HG03060 (cell line): ENCODE measurements at regions not wholly inside any gene's neighbourhood (a gene's known extent, or its start where the extent isn't known, plus 50 kb on each side); places are given as distances from the start of the nearest gene placed in this dataset.

Experiments used
- ATAC-seq: cut with Tn5 transposase; IDR thresholded peaks from one replicate; pipeline ENCODE4 v1.9.1; 2021; ENCODE audit warnings: low read depth, moderate number of reproducible peaks; ENCODE audit not compliant: unreplicated experiment

DNA sequence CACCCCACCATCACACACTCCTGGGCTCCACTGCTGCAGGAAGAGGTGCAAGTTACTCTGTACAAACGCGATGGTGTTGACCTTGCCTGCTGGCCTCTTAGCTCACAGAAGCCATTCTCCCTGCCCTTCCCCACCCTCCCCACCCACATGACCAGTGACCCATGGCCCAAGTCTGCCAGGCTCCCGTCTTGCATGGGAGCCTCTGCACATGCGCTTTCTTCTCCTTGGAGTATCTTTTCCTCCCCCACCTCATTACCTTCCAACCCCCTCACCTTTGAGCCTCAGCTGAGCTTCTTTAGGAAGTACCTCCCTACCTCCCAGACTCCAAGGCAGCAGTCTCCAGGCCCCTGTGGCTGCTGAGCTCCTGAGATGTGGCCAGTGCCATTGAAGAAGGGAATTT is 337.7 kb upstream of the ZNF32 start:
- no peak for ATAC-seq

DNA sequence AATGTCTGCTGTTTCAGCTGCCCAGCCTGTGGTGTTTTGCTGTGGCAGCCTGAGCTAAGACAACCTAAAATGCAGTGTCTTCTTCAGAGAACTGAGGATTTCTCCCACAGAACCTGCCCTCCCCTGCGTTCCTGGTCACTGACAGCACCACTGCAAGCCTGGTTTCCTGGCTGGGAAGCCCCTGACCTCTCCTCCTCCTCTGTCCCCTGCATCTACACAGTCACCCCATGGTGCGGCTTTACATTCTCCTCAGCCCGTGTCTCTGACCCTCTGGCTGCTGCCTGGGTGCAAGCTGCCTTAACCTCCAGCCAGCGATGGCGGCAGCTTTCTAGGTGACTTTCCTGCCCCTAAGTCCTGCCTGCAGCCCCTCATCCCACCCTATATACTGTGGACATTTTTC is 337.3 kb upstream of the ZNF32 start:
- ATAC-seq = no peak

DNA sequence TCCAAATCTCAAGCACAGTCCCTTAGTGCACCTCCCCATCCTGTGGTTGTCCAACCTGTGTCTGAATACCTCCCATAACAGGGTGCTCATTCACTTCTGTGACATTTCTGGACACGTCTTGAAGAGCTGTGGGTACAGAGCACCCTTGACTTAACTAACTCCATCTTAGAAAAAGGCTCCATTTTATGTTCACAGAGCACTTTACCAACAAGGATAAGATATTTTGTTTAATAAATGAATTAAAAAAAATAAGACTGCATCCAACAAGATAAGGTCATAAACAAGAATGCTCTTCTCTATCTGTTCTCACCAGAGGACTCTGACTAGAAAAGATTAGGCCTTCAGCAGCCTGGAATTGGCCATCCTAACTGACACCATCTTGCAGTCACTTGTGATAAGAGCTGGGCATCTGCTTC is 335.2 kb upstream of the ZNF32 start:
- ATAC-seq = no peak

DNA sequence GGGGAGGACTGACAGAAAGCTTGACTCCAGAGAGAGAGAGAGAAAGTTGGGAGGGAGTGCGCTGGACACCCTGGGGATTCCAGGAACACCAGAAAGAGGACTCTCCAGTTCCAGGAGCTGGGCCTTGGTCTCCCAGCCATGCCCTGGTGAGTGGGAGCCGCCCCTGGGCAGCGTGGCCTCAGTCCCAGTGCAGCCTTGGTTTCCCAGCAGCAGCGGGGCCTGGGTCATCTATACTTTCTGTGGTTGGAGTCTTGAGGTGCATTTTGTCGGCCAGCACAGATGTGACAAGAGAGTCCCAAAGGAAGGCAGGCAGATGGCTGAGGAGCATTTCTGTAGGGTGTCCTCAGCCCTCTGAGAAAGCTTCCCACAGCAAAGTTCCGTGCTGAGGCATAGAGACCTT is 334.7 kb upstream of the ZNF32 start:
- ATAC-seq = no peak

DNA sequence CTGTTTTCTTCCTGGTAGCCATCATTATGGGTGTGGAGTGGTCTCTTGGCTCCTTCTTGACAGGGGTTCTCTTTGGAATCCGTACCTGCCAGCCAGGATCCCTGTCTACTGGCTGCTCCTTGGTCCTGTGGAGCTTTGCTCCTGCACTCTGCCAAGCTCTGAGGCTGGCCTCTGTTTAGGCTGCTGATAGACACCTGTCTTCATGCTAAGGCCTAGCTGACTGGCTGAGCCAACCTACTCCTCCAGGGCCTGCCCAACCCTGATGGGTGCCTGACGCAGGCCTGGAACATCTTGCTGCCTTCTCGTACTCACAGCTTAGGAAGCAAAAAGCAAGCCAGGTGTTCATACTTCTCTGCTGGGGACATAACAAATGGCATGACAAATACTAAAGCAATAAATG is 333.6 kb upstream of the ZNF32 start:
- ATAC-seq = no peak

DNA sequence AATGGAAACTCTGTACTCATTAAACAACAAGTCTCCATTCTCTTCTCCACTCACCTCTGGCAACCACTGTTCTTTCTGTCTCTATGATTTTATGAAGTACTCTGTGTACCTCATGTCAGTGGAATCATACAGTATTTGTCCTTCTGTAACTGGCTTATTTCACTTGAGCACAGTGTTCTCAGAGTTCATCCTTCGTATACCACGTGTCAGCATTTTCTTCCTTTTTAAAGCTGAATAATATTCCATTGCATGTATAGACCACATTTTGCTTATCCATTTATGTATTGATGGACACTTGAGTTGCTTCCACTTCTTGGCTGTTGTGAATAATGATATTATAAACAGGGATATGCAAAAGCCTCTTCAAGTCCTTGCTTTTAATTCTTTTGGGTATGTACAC is 333.0 kb upstream of the ZNF32 start:
- no peak for ATAC-seq

DNA sequence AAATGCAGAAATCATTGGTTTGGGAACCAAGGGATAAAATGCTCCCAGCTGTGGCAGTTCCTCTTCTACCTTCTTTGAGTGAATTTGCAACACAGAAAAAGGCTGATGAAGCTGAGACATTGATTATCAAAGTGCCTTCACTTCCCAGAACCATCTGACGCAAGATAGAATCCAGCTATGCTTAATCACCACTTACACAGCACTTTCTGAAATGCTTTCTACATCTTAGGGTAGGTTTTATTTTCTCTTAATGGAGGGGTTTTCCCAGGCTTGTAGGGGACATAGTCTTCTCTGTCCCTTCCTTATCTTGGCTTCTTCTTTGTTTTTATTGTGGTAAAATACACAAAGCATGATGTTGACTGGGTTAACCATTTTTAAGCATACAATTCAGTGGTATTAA is 332.6 kb upstream of the ZNF32 start:
- no peak for ATAC-seq

DNA sequence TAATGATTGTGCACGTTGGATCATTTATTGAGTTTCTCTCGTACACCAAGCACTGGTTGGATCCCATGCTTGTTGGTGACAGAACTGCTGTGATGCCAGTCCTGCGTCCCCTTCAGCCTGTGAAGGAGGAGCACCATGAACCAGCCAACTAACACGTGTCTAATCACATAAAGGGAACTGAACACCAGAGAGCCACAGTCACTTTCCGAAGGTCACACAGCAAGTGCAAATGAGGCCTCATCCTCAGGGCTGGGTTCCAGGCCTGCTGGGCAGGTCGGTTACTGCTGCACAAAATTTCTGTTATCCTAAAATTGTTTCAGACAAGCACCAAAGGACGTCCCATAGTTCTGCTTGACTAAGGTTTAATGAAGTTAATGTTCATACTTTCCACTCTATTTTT is 332.0 kb upstream of the ZNF32 start:
- ATAC-seq = no peak

DNA sequence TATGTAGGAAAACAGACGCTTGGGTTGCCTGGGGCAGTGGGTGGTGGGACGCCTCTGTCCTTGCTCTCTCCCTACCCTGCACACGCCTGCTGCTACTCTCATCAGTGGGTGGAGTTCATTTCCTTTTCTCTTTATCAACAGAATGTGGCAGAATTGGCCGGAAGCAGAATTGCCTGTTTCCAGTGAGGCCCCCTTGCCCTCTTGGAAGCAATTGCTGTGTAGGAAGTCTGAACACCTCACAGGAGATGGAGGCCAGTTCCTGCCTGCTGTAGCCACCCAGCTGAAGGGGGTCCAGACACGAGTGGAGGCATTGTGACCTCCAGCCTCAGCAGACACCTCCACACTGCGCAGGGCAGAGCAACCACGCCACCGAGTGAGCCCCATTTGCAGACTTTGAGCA is 331.6 kb upstream of the ZNF32 start:
- ATAC-seq = no peak

DNA sequence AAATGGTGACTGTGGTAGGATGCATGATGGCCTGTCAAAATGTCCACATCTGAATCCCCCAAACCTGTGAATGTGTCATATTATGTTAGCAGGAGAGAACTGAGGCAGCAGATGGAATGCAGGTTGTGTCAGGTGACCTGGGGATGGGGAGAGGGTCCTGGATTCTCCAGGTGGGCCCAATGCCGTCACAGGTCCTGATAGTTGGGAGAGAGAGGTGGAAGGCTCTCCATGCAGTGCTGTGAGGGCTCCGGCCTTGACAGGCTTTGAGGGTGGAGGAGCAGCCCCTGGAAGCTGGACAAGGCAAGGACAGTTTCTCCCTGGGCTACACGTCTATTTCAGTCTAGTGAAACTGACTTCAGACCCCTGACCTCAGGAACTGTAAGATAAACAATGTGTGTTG is 330.9 kb upstream of the ZNF32 start:
- ATAC-seq = no peak

DNA sequence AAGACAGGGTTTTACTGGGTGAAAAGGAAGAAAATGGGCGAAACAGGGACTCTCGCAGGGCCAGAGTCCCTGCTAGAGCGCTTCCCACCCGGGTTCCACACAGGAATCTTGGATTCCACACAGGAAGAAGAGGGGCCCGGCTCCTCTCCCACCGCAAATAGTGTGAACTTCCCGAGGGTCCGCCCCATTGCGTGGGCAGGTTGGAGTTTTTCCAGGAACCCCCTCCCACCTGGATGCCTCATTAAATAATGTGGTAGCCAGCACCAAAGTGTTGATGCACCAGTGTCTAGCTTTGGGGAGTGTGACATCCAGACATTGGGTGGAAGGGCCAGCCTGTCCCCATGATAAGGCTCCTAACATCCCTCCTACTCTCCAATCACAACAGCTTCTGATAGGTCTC is 330.3 kb upstream of the ZNF32 start:
- ATAC-seq = no peak

DNA sequence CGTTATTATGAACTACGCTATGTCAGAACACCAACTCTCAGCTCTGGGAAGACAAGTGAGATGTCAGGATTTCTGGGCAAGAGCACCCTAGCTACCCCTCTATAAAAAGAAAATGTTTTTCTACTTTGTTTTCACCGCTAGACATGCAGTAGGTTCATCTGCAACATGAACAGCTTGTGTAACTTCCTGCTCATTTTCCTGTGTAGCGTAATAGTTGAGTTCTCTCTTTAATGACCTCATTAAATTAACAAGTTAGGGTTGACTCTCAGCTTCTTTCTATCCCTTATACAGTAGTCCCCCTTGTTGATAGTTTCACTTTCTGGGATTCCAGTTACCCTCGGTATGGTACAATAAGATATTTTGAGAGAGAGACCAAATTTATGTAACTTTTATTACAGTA is 329.4 kb upstream of the ZNF32 start:
- ATAC-seq = no peak

DNA sequence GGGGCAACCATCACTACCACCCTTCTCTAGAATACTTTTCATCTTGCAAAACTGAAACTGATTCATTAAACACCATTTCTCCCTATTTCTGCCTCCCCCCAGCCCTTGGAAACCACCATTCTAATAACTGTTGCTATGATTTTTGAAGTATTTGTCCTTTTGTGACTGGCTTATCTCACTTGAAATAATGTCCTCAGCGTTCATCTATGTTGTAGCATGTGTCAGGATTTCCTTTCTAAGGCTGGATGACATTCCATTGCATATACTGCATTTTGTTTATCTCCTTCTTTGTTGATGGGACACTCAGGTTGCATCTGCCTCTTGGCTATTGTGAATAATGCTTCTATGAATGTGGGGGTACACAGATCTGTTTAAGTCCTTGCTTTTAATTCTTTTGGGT is 327.6 kb upstream of the ZNF32 start:
- ATAC-seq = no peak

DNA sequence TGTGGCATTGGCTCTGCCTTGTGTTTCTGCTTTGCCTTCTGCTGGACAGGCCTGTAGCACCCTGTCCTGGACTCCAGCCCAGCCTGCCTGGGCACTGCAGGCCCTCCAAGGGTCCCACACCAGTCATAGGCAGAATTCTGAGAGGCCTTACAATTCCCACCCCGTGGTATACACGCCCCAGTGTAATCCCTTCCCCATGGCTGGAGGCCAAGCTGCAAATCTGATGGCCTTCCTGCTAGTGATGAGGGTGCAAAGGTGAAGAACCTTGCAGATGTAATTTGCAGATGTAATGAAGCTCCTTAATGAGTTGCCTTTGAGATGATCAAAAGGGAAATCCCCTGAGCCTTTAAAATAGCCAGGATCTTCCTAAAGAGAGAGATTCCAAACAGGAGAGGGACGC is 325.1 kb upstream of the ZNF32 start:
- no peak for ATAC-seq

DNA sequence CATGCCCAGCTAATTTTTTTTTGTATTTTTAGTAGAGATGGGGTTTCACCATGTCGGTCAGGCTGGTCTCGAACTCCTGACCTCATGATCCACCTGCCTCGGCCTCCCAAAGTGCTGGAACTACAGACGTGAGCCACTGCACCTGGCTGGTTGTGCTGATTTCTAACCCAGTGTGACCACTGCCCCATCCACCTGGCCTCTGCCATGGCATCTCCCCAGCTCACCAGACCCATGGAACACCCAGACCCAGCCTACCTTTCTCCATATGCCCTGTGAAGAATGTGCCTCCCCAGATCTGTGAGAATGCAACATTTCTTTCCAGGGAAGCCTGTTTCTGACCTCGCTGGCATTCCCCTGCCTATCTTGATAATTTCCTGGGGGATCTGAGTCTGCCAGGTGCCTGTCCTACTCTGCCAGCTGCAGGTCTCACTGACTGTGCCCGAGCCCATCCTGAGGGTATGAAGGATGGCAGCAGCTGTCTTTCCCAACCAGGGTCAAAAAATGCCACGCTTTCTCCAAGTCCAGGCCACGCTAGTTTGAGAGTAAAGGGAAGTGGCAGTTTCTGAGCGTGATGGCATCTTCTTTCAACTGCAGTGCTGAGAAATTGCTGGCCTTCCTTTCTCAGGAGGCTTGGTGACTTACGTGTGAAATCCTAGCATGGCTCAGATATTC is 324.4 kb upstream of the ZNF32 start:
- ATAC-seq = no peak

DNA sequence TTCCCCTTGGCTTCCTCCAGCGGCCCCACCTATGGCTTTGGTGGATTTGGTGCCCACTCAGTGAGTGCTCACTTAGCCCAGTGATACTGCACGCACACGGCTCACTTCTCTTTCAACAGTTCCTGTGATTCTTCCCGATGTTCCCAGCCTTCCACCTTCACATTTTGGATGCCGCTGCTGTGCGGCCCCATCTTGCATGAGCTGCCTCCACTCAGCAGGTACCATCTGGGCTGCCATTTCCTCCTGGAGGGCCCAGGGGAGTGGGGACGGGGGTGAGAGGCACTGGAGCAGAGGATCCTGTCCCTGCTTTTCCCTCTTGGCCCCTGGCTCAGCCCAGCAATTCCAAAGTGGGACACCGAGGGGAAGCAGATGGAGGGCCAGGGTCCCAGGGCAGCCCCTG is 323.3 kb upstream of the ZNF32 start:
- ATAC-seq = no peak

DNA sequence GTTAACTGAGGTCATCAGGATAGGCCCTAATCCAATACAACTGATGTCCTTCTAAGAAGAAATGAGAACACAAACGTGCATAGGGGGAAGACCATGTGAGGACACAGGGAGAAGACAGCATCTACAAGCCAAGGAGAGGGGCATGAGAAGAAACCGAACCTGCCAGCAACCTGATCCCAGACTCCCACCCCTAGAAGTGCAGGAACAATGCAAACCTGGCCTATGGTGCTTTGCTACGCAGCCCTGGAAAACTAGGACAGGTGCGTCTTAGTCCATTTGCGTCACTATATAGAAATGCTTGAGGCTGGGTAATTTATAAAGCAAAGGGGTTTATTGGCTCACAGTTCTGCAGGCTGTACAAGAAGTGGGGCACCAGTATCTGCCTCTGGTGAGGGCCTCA is 322.6 kb upstream of the ZNF32 start:
- no peak for ATAC-seq

DNA sequence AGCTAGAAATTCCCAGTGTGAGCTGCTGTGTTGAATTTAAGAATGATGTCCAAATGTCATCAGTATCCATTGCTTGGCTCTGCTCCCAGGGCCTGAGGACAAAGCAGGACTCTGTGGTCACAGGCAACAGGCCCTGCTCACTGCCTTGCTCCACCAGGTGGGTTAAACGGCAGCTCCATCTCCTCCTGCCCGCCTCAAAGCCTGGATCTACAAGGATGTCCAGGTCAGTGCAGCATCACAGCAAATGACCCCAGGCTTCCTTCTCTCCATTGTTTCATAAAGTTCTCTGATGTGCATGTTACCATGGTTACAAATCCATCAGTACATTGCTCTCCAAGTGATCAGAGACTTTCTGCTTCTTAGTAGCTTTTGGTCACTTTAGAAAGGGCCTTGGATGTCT is 322.0 kb upstream of the ZNF32 start:
- no peak for ATAC-seq

DNA sequence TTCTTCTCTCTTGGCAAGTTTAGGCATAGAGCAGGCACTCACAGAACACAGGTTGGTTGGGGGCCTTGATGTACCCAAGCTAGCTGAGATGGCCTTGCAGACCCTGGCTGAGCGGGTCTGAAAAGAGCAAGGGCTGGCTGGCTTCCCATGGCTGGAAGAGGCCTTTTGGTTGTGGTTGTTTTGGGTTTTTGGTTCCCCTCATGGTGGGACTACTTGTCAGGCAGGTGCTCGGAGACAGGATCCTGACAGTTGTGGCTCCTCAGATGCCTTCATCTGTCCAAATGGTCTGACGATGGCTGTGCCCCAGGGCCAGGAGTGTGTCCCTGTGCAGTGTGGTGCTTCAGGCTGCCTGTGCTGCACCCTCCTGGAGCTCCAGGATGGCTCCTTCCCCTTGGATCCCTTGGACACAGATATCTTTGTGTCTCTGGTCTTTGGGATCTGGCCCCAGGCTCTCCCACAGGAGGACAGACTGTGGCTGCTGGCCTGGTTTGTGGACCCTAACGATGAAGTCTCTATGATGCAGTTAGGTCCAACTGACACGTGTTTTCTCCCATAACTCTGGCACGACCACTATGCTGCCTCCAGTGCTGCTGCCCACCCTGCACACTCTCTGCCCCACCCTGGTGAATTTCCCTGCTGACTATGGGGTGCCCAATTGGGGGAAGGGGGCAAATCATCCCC is 321.5 kb upstream of the ZNF32 start:
- no peak for ATAC-seq

DNA sequence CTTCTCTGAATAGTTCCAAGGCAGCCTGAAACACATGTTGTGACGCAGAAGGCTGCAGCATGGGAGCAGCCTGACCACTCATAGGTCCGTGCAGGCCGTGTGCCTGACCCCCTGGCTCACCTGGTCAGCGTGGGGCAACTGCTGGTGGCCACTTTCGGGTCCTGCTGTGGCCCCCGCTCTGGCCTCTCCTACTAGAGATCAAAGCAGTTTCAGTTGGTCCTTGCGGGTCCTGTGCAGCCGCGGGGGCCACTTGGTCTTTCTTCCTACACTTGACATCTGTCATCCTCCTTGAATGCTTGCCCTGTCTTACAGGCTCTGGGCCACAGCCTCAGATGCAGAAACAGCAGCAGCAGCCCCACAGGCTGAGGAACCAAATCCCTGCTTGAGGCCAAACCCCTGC is 320.8 kb upstream of the ZNF32 start:
- ATAC-seq = no peak

DNA sequence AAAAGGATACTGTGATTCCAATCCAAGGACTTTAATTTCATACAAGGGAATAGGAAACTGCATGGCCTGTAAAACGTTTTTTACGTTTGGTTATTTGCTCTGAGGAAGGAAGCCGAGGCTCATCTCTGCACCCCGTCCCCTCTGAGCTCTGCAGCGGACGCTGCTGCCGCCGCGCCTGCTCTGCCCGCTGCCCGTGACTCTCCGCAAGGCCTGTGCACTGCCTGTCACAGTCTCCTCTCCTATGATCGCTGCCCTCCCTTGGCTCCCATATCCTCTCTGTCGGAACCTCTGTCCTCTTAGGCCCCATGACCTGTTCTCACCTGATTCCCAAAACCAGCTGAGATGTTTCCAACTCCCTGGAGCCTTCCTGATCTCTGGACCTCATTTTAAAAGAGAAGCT is 320.3 kb upstream of the ZNF32 start:
- no peak for ATAC-seq

DNA sequence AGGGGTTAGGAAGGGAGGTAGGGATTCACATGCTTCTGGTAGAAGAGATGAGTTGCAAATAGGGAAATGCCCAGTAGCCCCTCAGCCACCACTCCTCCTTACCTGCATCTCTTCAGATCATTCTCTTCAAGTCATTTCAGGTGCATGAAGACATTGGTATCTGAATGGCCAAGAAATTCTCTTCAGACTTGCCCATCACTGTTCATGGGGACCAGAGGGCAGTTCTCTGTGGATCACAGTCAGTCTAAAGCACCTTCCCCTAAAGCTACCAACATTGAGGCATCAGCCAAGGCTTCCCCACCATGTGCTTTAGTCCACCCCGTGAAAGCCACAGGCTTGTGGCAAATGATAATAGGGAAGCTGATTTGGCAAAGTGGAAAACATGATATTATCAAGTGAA is 319.4 kb upstream of the ZNF32 start:
- no peak for ATAC-seq

DNA sequence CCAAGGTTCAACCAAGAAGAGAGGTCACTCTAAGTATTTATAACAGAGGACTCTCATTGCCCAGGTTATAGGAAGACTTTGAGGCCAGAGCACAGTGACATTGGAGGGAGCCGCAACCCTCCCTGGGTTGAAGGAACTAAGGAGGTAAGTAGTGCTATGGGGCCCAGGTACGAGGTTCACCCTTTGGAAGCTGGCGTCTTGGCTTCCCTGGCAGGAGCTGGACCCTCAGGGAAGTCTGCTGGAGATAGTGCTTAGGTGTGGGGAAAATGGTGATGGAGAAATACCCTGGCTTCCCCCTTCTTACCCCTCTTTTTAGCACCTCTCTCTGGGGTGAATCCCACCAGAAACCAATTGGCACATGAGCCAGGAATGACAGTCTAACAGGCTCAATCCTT is 317.9 kb upstream of the ZNF32 start:
- ATAC-seq = no peak
